GM06990 (cell line): ENCODE measurements at regions not wholly inside any gene's neighbourhood (a gene's known extent, or its start where the extent isn't known, plus 50 kb on each side); places are given as distances from the start of the nearest gene placed in this dataset.

Source experiments
- DNase-seq: peaks from one replicate; pipeline ENCODE4 v3.0.0-alpha.2; 2011; ENCODE audit not compliant: insufficient read length; ENCODE audit errors: extremely low read depth
- H3K27me3 ChIP-seq: replicated peaks from 2 replicates; pipeline ENCODE4 v1.6.0; 2011; ENCODE audit warnings: low read length; ENCODE audit not compliant: control insufficient read depth, insufficient read depth
- H3K36me3 ChIP-seq: 2 replicates; pipeline ENCODE4 v1.5.1; 2011; ENCODE audit warnings: low read length; ENCODE audit not compliant: control insufficient read depth, insufficient read depth
- H3K4me3 ChIP-seq: replicated peaks from 2 replicates; pipeline ENCODE4 v1.5.1; 2011; ENCODE audit warnings: low read depth, mild to moderate bottlenecking, control low read depth, low read length
- CTCF ChIP-seq: IDR thresholded peaks from 2 replicates; pipeline ENCODE4 v1.5.1; 2011; ENCODE audit warnings: low read length, control low read depth, mild to moderate bottlenecking, inconsistent platforms; ENCODE audit not compliant: insufficient read depth, poor library complexity, severe bottlenecking

- no peaks in the 10 kb centered on the region for H3K36me3 ChIP-seq
- DNase-seq: no peak
- no peak overlapping the region for H3K4me3 ChIP-seq
- no peaks in the 10 kb centered on the region for H3K27me3 ChIP-seq
- no peak for TF ChIP-seq CTCF
These were observed 230.9 kb downstream of the MATN1 start for GRCh38 chr1:30492451-30492850.

- H3K4me3 ChIP-seq: no peak overlapping the region
- no peak for DNase-seq
- no peak for TF ChIP-seq CTCF
- H3K27me3 ChIP-seq: no peaks in the 10 kb centered on the region
- H3K36me3 ChIP-seq: no peaks in the 10 kb centered on the region
These were observed 231.6 kb downstream of the MATN1 start for GRCh38 chr1:30491831-30492230.

GRCh38 chr1:30490554-30491053, 232.8 kb downstream of the MATN1 start:
- Histone ChIP-seq H3K27me3 (no peaks in the 10 kb centered on the region), H3K36me3 (no peaks in the 10 kb centered on the region)
- no peak for TF ChIP-seq CTCF

GRCh38 chr1:30489737-30490389, 233.5 kb downstream of the MATN1 start:
- DNase-seq: no peak
- no peaks in the 10 kb centered on the region for H3K27me3 ChIP-seq
- no peak overlapping the region for H3K4me3 ChIP-seq
- TF ChIP-seq CTCF: no peak
- H3K36me3 ChIP-seq: no peaks in the 10 kb centered on the region

More at GRCh38 chr1:30490554-30491053, 232.8 kb downstream of the MATN1 start:
- no peak for DNase-seq
- no peak overlapping the region for H3K4me3 ChIP-seq

GRCh38 chr1:30488324-30488913, 235.0 kb downstream of the MATN1 start:
- TF ChIP-seq CTCF: no peak
- DNase-seq: no peak
- Histone ChIP-seq H3K4me3 (no peak overlapping the region), H3K27me3 (no peaks in the 10 kb centered on the region), H3K36me3 (no peaks in the 10 kb centered on the region)
